Panc1 (cell line): ENCODE measurements at regions not wholly inside any gene's neighbourhood (a gene's known extent, or its start where the extent isn't known, plus 50 kb on each side); places are given as distances from the start of the nearest gene placed in this dataset.
"Not testable (repeated sequence)": the region's sequence is repeated elsewhere in the genome, so short reads cannot be mapped to it uniquely, and the experiment has no call there.

Experiments
- ATAC-seq: fragments of 200-7000 bp; cut with Tn5 transposase; 2 replicates; pipeline ENCODE4 v1.9.1; 2020; ENCODE audit warnings: mild to moderate bottlenecking, moderate library complexity
- BruUV-seq: library from RNA; stranded (reverse); fragments of 400-500 nt; replicated peaks from 2 replicates; lab custom pipeline; 2021; lab: Mats Ljungman, UMichigan
- CTCF ChIA-PET: fragments of 300-600 bp; sonication (Branson Sonifier 250); formaldehyde crosslinking; loops from one replicate; lab custom pipeline; 2022; ENCODE audit warnings: antibody characterized with exemption; lab: Charles Lee
- POLR2A ChIA-PET: fragments of 300-600 bp; sonication (Branson Sonifier 250); formaldehyde crosslinking; loops from one replicate; lab custom pipeline; 2022; ENCODE audit warnings: antibody characterized with exemption; lab: Charles Lee
- DNase-seq: peaks from one replicate; pipeline ENCODE4 v3.0.0-alpha.2; 2010; ENCODE audit warnings: low read depth, low spot score
- H3K27ac ChIP-seq: 2 replicates; pipeline ENCODE4 v1.5.1; 2011; ENCODE audit warnings: mild to moderate bottlenecking, low read length, inconsistent platforms
- H3K27me3 ChIP-seq: fragments of 200-500 bp; sonication (Bioruptor generic); 2 replicates; pipeline ENCODE4 v1.6.0; 2014; ENCODE audit warnings: low read length, inconsistent platforms; ENCODE audit not compliant: control insufficient read depth, insufficient read depth
- H3K36me3 ChIP-seq: fragments of 200-500 bp; sonication (Bioruptor generic); 2 replicates; pipeline ENCODE4 v1.5.1; 2014; ENCODE audit warnings: inconsistent platforms, mild to moderate bottlenecking, low read length, moderate library complexity; ENCODE audit not compliant: control insufficient read depth, insufficient read depth
- H3K4me1 ChIP-seq: 2 replicates; pipeline ENCODE4 v1.5.1; 2011; ENCODE audit warnings: inconsistent platforms, mild to moderate bottlenecking, low read length, moderate library complexity; ENCODE audit not compliant: control insufficient read depth, insufficient read depth
- H3K4me3 ChIP-seq, 2 experiments: 2 replicates each; pipeline ENCODE4 v1.5.1; 2011 to 2012; ENCODE audit warnings: low read depth in 2 of 2, low read length in 2 of 2, mild to moderate bottlenecking in 2 of 2, inconsistent platforms in 1 of 2, moderate library complexity in 1 of 2
- H3K9me3 ChIP-seq: fragments of 200-500 bp; sonication (Bioruptor generic); 2 replicates; pipeline ENCODE4 v1.5.1; 2014; ENCODE audit warnings: low read depth, mild to moderate bottlenecking, inconsistent platforms, low read length, moderate library complexity; ENCODE audit not compliant: control insufficient read depth, insufficient read depth
- POLR2AphosphoS5 ChIP-seq: IDR thresholded peaks from 2 replicates; pipeline ENCODE4 v1.6.1; 2012; ENCODE audit warnings: mild to moderate bottlenecking, low read depth, low read length, moderate library complexity
- SIN3A ChIP-seq: IDR thresholded peaks from 2 replicates; pipeline ENCODE4 v1.6.1; 2012; ENCODE audit warnings: low read depth, mild to moderate bottlenecking, low read length, moderate library complexity, borderline replicate concordance; ENCODE audit not compliant: insufficient read depth
- TCF7L2 ChIP-seq: IDR thresholded peaks from 2 replicates; pipeline ENCODE4 v1.6.1; 2011; ENCODE audit warnings: mild to moderate bottlenecking, low read depth, low read length, inconsistent platforms
- in situ Hi-C: cut with HindIII; loops from 2 replicates; pipeline ENCODE4 v1.10.0; 2016; ENCODE audit warnings: low sequenced_read_pairs, low pct_unique_long_range_greater_than_20kb
- intact Hi-C: fragments of 100-400 bp; cut with micrococcal nuclease; formaldehyde crosslinking; loops from one replicate; pipeline ENCODE4 v1.10.0; 2022; ENCODE audit not compliant: unreplicated experiment
- TF ChIP-seq, protein P1 (sequence below), 2 experiments: IDR thresholded peaks; 2 replicates each; pipeline ENCODE4 v1.6.1; 2011 to 2012; ENCODE audit warnings: low read depth in 2 of 2, control low read depth in 1 of 2, low read length in 1 of 2, mild to moderate bottlenecking in 1 of 2, moderate library complexity in 1 of 2; ENCODE audit not compliant: insufficient read depth in 1 of 2
- TF ChIP-seq, protein P2 (sequence below): fragments of 450-650 bp; IDR thresholded peaks from 2 replicates; pipeline ENCODE4 v1.5.1; 2017; ENCODE audit warnings: mild to moderate bottlenecking

DNA sequence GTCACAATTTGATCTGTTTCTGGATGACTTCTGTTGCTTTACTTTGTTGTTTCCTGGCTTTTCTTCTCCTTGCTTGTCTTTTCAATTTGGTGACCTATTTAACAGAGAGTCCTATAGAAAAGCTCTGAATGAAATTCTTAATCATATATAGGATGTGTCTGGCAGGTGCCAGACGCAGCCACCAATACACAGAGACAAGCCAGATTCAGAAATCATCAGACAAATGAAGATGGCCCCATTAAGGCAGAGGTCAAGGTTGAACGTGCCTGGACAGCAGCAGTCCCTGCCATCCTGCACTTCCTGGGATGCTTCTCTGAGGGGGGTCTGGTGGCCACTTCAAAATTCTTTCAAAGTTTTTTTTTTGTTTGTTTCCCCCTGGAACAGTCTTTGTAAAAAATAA is 846.7 kb upstream of the COBL start:
- CTCF ChIA-PET: no interaction called here
- H3K9me3 ChIP-seq: no peaks in the 10 kb centered on the region
- no peak for DNase-seq
- no TSS peak for BruUV-seq
- intact Hi-C loops: no loop called here
- H3K36me3 ChIP-seq: no peaks in the 10 kb centered on the region
- no peaks in the 10 kb centered on the region for H3K27me3 ChIP-seq
- POLR2A ChIA-PET: interaction anchor here (0.7 kb wide), 1 partner anchor 12 kb away, joined by 4 read pairs; no protein-coding TSS in a partner anchor
- in situ Hi-C loops: no loop called here
- H3K4me3 ChIP-seq: no peak overlapping the region
- no peak overlapping the region for H3K27ac ChIP-seq
- TF ChIP-seq, protein P1, sequence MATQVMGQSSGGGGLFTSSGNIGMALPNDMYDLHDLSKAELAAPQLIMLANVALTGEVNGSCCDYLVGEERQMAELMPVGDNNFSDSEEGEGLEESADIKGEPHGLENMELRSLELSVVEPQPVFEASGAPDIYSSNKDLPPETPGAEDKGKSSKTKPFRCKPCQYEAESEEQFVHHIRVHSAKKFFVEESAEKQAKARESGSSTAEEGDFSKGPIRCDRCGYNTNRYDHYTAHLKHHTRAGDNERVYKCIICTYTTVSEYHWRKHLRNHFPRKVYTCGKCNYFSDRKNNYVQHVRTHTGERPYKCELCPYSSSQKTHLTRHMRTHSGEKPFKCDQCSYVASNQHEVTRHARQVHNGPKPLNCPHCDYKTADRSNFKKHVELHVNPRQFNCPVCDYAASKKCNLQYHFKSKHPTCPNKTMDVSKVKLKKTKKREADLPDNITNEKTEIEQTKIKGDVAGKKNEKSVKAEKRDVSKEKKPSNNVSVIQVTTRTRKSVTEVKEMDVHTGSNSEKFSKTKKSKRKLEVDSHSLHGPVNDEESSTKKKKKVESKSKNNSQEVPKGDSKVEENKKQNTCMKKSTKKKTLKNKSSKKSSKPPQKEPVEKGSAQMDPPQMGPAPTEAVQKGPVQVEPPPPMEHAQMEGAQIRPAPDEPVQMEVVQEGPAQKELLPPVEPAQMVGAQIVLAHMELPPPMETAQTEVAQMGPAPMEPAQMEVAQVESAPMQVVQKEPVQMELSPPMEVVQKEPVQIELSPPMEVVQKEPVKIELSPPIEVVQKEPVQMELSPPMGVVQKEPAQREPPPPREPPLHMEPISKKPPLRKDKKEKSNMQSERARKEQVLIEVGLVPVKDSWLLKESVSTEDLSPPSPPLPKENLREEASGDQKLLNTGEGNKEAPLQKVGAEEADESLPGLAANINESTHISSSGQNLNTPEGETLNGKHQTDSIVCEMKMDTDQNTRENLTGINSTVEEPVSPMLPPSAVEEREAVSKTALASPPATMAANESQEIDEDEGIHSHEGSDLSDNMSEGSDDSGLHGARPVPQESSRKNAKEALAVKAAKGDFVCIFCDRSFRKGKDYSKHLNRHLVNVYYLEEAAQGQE (IDR thresholded peaks at IDR 0.05; ENCODE audit: insufficient read depth in 1 of 2, low read depth in 2 of 2, low read length in 1 of 2): no peak
- TF ChIP-seq, protein P2, sequence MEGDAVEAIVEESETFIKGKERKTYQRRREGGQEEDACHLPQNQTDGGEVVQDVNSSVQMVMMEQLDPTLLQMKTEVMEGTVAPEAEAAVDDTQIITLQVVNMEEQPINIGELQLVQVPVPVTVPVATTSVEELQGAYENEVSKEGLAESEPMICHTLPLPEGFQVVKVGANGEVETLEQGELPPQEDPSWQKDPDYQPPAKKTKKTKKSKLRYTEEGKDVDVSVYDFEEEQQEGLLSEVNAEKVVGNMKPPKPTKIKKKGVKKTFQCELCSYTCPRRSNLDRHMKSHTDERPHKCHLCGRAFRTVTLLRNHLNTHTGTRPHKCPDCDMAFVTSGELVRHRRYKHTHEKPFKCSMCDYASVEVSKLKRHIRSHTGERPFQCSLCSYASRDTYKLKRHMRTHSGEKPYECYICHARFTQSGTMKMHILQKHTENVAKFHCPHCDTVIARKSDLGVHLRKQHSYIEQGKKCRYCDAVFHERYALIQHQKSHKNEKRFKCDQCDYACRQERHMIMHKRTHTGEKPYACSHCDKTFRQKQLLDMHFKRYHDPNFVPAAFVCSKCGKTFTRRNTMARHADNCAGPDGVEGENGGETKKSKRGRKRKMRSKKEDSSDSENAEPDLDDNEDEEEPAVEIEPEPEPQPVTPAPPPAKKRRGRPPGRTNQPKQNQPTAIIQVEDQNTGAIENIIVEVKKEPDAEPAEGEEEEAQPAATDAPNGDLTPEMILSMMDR: no peak
- TF ChIP-seq SIN3A (no peak), TCF7L2 (no peak), POLR2AphosphoS5 (no peak)
- no peak for ATAC-seq
- H3K4me1 ChIP-seq: no peaks in the 10 kb centered on the region

- ChIA-PET POLR2A (no interaction called here), CTCF (no interaction called here)
- BruUV-seq: no TSS peak
Observed at GRCh38 chr7:52161483-52161882, 844.9 kb upstream of the COBL start.

GRCh38 chr7:52159421-52159820 is 842.8 kb upstream of the COBL start:
- CTCF ChIA-PET, BruUV-seq, H3K27ac ChIP-seq, H3K27me3 ChIP-seq, H3K4me3 ChIP-seq, H3K9me3 ChIP-seq, H3K4me1 ChIP-seq, in situ Hi-C loops, intact Hi-C loops, DNase-seq, H3K36me3 ChIP-seq, ATAC-seq: not testable (repeated sequence)
- POLR2A ChIA-PET: interaction anchor here (0.7 kb wide), 1 partner anchor 1702 kb away, joined by 4 read pairs; no protein-coding TSS in a partner anchor

More at GRCh38 chr7:52161483-52161882, 844.9 kb upstream of the COBL start:
- Histone ChIP-seq H3K4me3 (no peak overlapping the region), H3K4me1 (no peaks in the 10 kb centered on the region), H3K27me3 (no peaks in the 10 kb centered on the region), H3K9me3 (no peaks in the 10 kb centered on the region), H3K27ac (no peak overlapping the region), H3K36me3 (no peaks in the 10 kb centered on the region)
- in situ Hi-C loops: no loop called here
- no peak for DNase-seq
- TF ChIP-seq, protein P1 (IDR thresholded peaks at IDR 0.05; ENCODE audit: insufficient read depth in 1 of 2, low read depth in 2 of 2, low read length in 1 of 2): no peak
- no peak for TF ChIP-seq SIN3A
- TF ChIP-seq, protein P2: no peak
- no peak for TF ChIP-seq TCF7L2
- no peak for TF ChIP-seq POLR2AphosphoS5
- ATAC-seq: no peak
- intact Hi-C loops: no loop called here
